ENCODE measurements at regions not wholly inside any gene's neighbourhood (a gene's known extent, or its start where the extent isn't known, plus 50 kb on each side); places are given as distances from the start of the nearest gene placed in this dataset.

DNA sequence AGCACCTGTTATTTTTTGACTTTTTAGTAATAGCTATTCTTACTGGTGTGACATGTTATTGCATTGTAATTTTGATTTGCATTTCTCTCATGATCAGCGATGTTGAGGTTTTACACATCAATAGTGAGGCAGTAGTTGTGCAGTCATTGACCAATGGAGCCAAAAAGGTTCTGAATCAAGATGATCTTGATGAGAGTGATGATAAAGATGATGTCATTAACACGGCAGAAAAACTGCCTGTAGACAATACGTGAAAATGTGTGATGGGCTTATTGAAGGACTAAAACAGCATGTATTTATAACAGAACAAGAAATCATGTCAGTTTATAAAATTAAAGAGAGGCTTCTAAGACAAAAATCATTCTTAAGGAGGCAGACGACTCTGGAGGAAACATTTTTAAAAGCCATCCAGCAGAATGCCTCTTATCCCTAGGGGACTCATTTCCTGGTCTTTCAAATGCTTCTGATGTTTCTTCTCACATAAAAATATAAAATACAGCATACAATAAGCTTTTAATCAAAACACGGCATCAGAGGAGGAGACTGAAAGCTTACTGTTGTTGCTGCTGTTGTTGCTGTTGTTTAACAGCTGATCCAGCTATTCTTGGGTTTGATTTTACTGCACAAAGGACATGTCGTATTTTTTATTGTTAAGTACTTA lies 400.3 kb downstream of the LTN1 start:
- TF ChIP-seq, protein P1, sequence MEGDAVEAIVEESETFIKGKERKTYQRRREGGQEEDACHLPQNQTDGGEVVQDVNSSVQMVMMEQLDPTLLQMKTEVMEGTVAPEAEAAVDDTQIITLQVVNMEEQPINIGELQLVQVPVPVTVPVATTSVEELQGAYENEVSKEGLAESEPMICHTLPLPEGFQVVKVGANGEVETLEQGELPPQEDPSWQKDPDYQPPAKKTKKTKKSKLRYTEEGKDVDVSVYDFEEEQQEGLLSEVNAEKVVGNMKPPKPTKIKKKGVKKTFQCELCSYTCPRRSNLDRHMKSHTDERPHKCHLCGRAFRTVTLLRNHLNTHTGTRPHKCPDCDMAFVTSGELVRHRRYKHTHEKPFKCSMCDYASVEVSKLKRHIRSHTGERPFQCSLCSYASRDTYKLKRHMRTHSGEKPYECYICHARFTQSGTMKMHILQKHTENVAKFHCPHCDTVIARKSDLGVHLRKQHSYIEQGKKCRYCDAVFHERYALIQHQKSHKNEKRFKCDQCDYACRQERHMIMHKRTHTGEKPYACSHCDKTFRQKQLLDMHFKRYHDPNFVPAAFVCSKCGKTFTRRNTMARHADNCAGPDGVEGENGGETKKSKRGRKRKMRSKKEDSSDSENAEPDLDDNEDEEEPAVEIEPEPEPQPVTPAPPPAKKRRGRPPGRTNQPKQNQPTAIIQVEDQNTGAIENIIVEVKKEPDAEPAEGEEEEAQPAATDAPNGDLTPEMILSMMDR (IDR thresholded peaks at IDR 0.05) = no peak

DNA sequence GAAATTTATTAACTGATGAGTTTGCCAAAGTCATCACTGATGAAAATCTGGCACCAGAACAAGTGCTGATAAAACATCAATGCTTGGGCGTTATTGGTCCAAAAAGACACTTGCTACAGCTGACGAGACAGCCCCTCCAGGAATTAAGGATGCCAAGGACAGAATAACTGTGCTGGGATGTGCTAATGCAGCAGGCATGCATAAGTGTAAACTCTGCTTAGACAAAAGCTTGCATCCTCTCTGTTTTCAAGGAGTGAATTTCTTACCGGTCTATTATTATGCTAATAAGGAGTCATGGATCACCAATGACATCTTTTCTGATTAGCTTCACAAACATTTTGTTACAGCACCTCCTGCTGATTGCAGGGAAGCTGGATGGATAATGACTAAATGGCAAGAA lies 402.0 kb downstream of the LTN1 start:
- Mint-ChIP-seq H3K9me3 (peaks cover 0 to 3% (median 0%) of the 10 kb centered on the region in 7 donors), H3K4me3 (no peak overlapping the region), H3K27ac (no peak overlapping the region), H3K27me3 (ENCODE audit: low read depth in 3 of 3) (no peaks in the 10 kb centered on the region), H3K4me1 (no peaks in the 10 kb centered on the region), H3K36me3 (no peaks in the 10 kb centered on the region)
- Histone ChIP-seq H3K27ac (ENCODE audit: low read depth in 1 of 2, low read length in 2 of 2) (no peak overlapping the region), H3K4me3 (replicated peaks in 1 of 3; ENCODE audit: low read depth in 2 of 3, low read length in 3 of 3) (no peak overlapping the region), H3K4me2 (replicated peaks; ENCODE audit: extremely low read depth, low read length, poor library complexity, severe bottlenecking) (no peak overlapping the region), H2AFZ (ENCODE audit: insufficient read depth, low read depth, low read length, poor library complexity, severe bottlenecking) (no peak overlapping the region), H3K27me3 (ENCODE audit: control insufficient read depth in 2 of 2, insufficient read depth in 2 of 2, low read length in 2 of 2) (no peaks in the 10 kb centered on the region), H3K9me3 (replicated peaks in 1 of 2; ENCODE audit: control insufficient read depth in 1 of 2, insufficient read depth in 1 of 2, low read length in 2 of 2) (no peaks in the 10 kb centered on the region), H3K9ac (ENCODE audit: insufficient read depth, low read length, poor library complexity, severe bottlenecking) (no peak overlapping the region), H4K20me1 (ENCODE audit: insufficient read depth, low read length) (no peaks in the 10 kb centered on the region), H3K36me3 (replicated peaks in 1 of 2; ENCODE audit: control insufficient read depth in 1 of 2, insufficient read depth in 2 of 2, low read length in 2 of 2) (no peaks in the 10 kb centered on the region), H3K79me2 (ENCODE audit: insufficient read depth, low read length) (no peaks in the 10 kb centered on the region), H3K4me1 (ENCODE audit: control insufficient read depth in 1 of 2, insufficient read depth in 2 of 2, low read length in 2 of 2) (no peaks in the 10 kb centered on the region)
- no peak for DNase-seq
- intact Hi-C loops (cut with micrococcal nuclease) = no loop called here
- TF ChIP-seq, protein P1 (IDR thresholded peaks at IDR 0.05) = no peak
- 83% methylated on average over 2 of the region's 3 CpGs for WGBS (ENCODE audit: insufficient coverage)

More for the DNA sequence above, 400.3 kb downstream of the LTN1 start:
- no peaks in the 10 kb centered on the region for H3K27me3 ChIP-seq (ENCODE audit: control insufficient read depth in 2 of 2, insufficient read depth in 2 of 2, low read length in 2 of 2)
- H3K9ac ChIP-seq (ENCODE audit: insufficient read depth, low read length, poor library complexity, severe bottlenecking) = no peak overlapping the region
- H3K4me3 ChIP-seq (replicated peaks in 1 of 3; ENCODE audit: low read depth in 2 of 3, low read length in 3 of 3) = no peak overlapping the region
- no peak overlapping the region for H3K27ac ChIP-seq (ENCODE audit: low read depth in 1 of 2, low read length in 2 of 2)
- no peak overlapping the region for H3K27ac Mint-ChIP-seq
- no peaks in the 10 kb centered on the region for H3K4me1 ChIP-seq (ENCODE audit: control insufficient read depth in 1 of 2, insufficient read depth in 2 of 2, low read length in 2 of 2)
- H3K79me2 ChIP-seq (ENCODE audit: insufficient read depth, low read length) = no peaks in the 10 kb centered on the region
- peaks cover 0 to 4% (median 2%) of the 10 kb centered on the region in 7 donors for H3K9me3 Mint-ChIP-seq
- H2AFZ ChIP-seq (ENCODE audit: insufficient read depth, low read depth, low read length, poor library complexity, severe bottlenecking) = no peak overlapping the region
- no peaks in the 10 kb centered on the region for H3K36me3 ChIP-seq (replicated peaks in 1 of 2; ENCODE audit: control insufficient read depth in 1 of 2, insufficient read depth in 2 of 2, low read length in 2 of 2)
- no peak overlapping the region for H3K4me2 ChIP-seq (replicated peaks; ENCODE audit: extremely low read depth, low read length, poor library complexity, severe bottlenecking)
- no peaks in the 10 kb centered on the region for H3K36me3 Mint-ChIP-seq
- H4K20me1 ChIP-seq (ENCODE audit: insufficient read depth, low read length) = no peaks in the 10 kb centered on the region
- WGBS (ENCODE audit: insufficient coverage) = no CpG with 5 or more reads among the region's 6 CpGs
- H3K27me3 Mint-ChIP-seq (ENCODE audit: low read depth in 3 of 3) = no peaks in the 10 kb centered on the region
- no peak overlapping the region for H3K4me3 Mint-ChIP-seq
- H3K4me1 Mint-ChIP-seq = no peaks in the 10 kb centered on the region
- intact Hi-C loops (cut with micrococcal nuclease) = no loop called here
- H3K9me3 ChIP-seq (replicated peaks in 1 of 2; ENCODE audit: control insufficient read depth in 1 of 2, insufficient read depth in 1 of 2, low read length in 2 of 2) = no peaks in the 10 kb centered on the region
- no peak for DNase-seq
